LHCN-M2 (cell line): ENCODE measurements at regions not wholly inside any gene's neighbourhood (a gene's known extent, or its start where the extent isn't known, plus 50 kb on each side); places are given as distances from the start of the nearest gene placed in this dataset.
"Not testable (repeated sequence)": the region's sequence is repeated elsewhere in the genome, so short reads cannot be mapped to it uniquely, and the experiment has no call there.

Experiments used
- DNase-seq: peaks from one replicate; pipeline ENCODE4 v3.0.0-alpha.2; 2012; ENCODE audit warnings: low read depth

DNA sequence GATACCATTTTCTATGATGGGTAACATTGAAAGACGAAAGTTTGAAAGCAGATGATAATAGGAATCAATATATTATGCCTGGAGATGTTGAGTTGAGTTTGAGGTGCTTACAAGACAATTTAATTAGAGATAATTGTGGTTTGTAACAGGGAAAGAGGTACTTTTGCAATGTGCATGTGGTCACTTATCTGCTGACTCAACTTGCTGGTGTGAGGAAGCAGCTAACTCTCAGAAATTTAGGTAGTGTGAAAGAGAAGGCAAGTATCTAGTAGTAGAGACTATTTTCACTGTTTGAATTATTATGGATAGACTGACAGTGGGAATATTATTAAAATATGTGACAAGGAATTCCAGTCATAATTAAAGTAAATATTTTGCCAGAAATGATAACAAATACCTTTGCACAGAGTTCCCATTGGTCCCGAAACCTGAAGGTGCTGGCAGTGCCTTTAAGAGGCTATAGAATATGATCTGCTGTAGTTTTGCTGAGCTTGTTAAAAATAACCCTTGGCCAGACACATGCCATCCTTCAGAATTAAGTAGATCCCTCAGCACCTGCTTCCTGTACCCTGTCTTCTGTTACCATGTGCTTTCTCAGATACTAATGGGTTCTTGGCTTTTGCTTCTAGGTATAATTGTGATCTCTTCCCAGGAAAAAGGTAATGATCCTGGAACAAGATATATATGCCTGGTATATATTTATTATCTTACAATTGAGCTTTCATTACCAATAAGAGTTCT is 315.9 kb downstream of the BCHE start:
- no peak for DNase-seq

GRCh38 chr3:165519687-165520086 is 317.5 kb downstream of the BCHE start:
- DNase-seq, result no peak

DNA sequence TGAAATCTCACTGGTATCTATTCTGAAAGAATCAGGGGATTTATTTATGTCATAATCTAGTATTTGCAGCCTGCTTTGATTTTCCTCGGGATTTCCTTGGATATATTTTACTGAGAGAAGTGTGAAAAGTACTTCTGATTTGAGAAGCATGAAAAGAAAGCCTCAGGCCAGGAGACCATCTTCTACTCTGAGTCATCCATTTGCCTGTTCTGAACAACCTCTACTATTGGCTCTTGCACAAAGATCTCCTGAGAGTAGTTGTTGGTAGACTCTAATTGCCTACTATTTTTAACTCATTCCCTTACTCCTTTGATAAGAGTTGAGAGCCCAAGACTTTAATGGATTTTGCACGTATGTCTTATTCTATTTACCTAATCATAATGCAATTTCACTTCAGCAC is 318.9 kb downstream of the BCHE start:
- DNase-seq, result no peak

DNA sequence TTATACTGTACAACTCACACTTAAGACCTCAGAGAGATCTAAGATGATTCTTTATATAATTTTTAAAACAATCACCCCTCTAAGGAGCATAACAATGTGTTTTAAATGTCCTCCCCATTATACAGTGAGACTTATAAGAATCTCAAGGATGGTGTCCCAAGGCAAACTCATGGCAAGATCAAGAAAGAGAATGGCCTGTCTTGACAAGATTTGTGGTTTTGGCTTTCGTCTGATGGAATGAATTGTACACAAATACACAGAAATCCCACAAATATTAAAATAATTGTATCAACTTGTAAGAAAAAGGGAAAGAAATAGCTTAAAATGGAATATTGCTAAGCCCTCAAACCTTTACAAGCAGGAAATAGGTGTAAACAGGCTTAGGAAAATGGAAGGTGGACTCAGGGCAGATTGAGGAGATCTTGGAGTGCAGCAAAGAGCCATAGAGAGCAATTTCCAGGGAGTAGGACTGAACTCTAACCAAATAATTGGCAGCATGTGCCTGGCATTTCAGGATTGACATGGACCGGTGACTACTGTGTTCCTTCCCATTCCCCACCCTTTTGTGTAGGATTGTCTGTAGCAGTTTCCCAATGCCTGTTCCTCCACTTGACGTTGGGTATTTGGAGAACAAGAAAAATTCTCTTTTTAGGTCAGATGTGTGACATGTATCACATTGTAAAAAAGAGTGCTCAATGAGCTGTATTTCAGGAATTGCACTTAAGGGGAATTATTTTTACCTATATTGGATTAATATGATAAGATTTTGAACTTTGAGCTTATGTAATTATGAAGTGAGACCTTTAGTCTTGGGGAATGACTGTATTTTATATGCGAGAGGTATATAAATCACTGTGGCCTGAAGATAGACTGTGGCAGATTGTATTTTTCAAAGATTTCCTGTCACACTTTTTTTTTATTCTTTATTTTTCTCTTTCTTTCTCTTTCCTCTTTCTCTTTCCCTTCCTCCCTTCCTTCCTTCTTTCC is 317.8 kb upstream of the SLITRK3 start:
- DNase-seq, result no peak

- no peak for DNase-seq
Observed at GRCh38 chr3:165507576-165507975, 311.4 kb upstream of the SLITRK3 start.

DNA sequence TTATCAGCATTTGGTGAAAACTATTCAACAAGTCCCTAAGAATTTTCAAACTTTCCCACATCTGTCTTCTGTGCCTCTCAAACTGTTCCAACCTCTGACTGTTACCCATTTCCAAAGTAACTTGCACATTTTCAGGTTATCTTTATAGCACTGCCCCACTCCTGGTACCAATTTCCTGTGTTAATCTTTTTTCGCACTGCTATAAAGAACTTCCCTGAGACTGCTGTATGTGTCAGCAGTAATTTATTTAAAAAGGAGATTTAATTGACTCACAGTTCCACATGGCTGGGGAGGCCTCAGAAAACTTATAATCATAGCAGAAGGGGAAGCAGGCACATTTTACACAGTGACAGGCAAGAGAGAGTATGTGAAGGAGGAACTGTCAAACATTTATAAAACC is 310.9 kb upstream of the SLITRK3 start:
- no peak for DNase-seq

GRCh38 chr3:165505657-165506056 is 309.5 kb upstream of the SLITRK3 start:
- no peak for DNase-seq

GRCh38 chr3:165504554-165504953 is 308.4 kb upstream of the SLITRK3 start:
- no peak for DNase-seq

DNA sequence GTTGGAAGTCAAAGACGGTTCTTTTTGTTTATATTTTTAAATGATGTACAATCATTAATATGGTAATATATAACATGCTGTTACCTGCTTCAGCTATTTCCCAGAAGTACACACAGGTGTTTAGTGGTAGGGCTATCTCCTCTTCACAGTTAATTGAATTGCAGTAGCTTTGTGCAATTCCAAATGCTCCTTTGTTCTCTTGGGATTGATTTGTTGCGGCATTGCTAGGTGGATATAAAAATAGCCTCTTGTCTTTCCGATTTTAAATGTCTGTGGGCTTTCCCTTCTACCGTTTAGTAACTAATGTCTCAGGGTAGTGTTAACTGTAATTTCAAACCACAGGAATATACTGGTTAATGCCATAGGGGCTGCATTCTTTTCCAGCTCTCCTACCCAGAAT is 307.6 kb upstream of the SLITRK3 start:
- no peak for DNase-seq

DNA sequence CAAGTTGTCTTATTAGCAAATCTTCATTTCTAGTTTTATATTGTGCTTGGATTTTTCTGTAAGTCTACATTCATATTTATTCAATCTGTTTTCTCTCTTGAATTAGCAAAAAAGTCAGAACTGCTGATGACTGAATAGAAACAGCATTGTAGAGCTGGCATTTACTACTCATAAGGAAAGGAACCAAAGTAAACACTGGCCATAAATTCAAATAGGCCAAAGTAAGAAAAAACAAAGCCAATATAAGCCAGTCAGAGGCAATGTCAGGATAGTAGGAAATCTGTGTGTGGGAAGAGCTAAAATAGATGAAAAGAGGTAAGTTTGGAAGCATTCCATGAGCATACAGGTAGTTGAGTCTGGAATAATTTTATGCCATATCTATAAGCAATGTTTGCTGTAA is 307.2 kb upstream of the SLITRK3 start:
- DNase-seq, result no peak

GRCh38 chr3:165502707-165503106 is 306.5 kb upstream of the SLITRK3 start:
- no peak for DNase-seq

GRCh38 chr3:165498742-165499141 is 302.6 kb upstream of the SLITRK3 start:
- not testable (repeated sequence) for DNase-seq

GRCh38 chr3:165491487-165491886 is 295.3 kb upstream of the SLITRK3 start:
- no peak for DNase-seq

GRCh38 chr3:165476399-165477060 is 280.3 kb upstream of the SLITRK3 start:
- DNase-seq, result no peak

DNA sequence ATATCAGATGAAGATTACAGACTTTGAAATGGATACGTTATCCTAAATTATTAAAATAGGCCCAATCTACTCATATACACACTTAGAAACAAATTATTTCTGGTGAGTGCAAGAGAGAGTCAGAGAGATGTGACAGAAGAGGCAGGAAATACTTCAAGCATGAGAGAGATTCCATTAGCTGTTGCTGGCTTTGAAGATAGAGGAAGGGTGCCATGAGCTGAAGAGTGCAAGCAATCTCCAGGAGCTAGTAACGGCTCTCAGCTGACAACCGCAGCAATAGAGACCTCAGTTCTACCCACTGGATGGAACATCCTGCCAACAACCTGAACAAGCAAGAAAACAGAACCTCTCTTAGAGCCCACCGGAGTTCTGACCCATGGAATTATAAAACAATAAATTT is 270.7 kb upstream of the SLITRK3 start:
- DNase-seq, result no peak

DNA sequence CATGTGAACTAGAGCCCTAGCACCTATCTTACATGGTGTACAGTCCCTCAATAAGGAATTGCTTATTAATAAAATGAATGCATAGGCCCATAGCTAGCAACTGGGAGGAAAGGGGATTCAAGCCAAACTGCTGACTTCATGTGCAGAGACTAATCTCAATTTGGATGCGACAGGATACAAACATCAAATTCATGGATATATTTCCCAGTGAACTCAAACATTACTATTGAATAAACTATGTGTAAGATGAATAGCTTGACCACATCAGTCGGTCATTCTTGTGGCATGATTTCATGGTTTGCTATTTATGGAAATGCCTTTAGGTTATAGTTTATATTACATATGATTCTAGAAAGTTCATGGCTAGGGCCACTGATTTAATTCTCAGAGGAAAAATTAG is 268.6 kb upstream of the SLITRK3 start:
- DNase-seq, result no peak

DNA sequence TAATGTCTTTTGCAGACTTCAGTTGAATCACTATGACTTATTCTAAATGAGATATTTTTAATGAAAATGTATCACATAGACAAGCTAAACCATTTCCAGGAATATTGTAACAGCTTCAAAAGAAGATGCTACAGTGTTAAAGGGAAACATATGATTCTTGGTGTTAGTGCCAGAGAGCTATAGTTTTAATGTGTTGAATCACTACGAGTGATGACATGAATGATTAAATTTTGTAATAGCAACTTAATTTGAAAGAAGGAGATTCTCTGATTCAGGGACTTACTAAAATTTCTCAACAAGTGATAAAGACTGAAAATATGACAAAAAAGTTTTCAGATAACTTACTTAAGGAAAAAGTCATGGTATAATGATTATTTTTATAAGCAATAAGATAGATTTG is 267.3 kb upstream of the SLITRK3 start:
- DNase-seq, result no peak

DNA sequence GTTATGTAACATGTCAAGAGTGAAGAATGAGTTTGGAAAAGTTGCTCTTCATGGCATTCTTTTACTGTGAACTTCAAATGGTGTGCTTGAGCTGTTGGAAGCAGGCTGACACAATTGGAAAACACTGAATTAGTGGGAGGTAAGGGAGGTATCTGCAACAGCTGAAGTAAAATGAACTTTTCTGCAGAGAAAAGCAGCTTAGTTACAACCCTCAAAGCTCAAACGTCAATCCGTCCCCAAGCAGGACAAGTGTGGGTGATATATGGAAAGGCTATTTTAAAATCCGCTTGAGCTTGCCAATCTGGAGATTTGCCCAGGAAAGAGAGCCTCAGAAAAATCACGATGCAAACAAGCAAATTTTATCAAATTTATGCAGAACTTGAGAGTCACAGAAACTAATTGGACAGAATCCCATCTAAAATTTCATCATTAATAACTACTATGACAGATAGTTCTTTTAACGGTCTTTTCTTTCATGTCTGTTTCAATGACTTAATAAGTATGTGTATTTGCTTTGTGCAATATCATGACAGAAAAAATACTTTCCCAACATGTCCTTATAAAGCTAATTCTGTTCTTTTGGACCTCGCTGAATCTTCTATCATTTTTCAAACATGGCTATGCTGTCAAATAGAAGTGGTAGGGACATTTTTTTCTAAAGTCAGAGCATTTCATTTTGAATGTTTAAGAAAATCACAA is 266.6 kb upstream of the SLITRK3 start:
- DNase-seq, result no peak

DNA sequence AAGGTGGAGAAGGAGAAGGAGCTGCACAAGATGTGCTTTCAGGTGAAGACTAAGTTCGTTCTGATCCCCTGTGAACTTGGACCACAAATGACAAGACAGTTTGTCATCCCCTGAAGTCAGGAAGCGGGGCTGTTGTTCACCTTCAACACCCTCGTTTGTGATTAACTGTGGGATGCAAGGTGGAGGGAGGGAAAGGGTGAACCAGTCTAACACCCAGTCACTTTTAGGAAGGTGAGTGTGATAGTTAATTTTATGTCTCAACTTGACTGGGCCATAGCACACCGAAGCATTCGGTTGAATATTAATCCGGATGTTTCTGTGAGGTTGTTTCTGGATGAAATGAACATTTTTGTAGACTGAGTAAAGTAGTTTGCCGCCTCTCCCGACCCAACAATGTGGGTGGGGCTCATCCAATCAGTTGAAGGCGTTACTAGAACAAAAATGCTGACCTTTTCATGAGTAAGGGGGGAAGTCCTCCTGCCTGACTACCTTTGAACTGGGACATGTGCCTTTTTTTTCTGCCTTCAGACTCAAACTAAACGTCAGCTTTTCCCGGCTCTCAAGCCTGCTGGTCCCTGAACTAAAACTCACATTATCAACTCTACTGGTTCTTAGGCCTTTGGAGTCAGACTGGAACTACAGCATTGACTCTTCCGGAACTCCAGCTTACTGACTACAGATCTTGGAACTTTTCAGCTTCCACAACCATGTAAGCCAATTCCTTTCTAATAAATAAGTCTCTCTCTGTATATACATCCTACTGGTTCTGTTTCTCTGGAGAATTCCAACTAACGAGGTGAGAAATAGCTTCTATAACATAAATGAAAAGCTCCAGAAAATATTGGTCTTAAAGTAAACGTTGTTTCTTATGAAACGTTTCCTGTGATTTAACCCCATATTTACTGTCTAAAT is 264.0 kb upstream of the SLITRK3 start:
- no peak for DNase-seq

DNA sequence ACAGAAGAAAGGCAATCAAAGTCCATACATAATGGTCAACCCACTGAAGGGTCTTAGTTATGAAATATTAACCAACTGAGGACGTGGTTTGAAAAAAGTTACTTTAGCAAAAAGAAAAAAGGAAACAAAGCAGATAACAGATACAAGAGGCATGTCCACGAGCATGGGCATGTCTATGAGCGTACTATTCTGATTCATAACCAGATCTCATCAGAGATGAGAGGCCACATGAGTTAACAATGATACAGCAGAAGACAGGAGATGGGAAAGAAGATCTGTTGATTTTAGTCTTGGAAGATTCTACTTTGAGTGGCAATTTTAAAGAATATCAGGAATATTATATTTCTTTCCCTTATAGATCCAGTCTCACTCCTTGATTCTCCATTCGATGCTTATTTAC is 262.9 kb upstream of the SLITRK3 start:
- no peak for DNase-seq

DNA sequence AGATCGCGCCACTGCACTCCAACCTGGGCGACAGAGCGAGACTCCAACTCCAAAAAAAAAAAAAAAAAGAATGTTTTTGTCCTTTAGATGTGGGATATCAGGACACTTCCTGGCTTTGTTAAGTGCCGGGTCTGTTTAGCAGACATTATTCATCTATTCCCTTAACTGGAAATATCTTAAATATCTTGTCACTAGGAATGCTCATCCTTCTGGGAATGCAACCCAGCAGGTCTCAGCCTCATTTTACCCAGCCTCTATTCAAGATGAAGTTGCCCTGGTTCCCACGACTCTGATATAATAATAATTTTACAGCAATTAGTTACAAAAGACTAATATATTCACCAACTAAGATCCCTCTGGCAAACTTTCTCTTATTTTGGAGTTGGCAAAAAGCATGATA is 260.9 kb upstream of the SLITRK3 start:
- DNase-seq, result no peak
